ENCODE measurements at regions not wholly inside any gene's neighbourhood (a gene's known extent, or its start where the extent isn't known, plus 50 kb on each side); places are given as distances from the start of the nearest gene placed in this dataset.

GRCh38 chr14:53376064-53376463 is 222.9 kb upstream of the DDHD1 start:
- no peak overlapping the region for H3K4me3 ChIP-seq
- no peak for TF ChIP-seq CTCF (IDR thresholded peaks at IDR 0.05)
- no peaks in the 10 kb centered on the region for H3K27me3 ChIP-seq (ENCODE audit: insufficient read depth in 3 of 3, low read length in 2 of 3)
- no peak for ATAC-seq
- DNase-seq: no peak
- intact Hi-C loops (cut with DNase I): no loop called here
- H3K27ac ChIP-seq: no peak overlapping the region
- no peaks in the 10 kb centered on the region for H3K36me3 ChIP-seq (ENCODE audit: insufficient read depth in 1 of 2, low read depth in 1 of 2)
- H3K4me1 ChIP-seq: no peaks in the 10 kb centered on the region
- H3K9me3 ChIP-seq: no peaks in the 10 kb centered on the region
- WGBS, 3 donors: 45 to 64% (median 54%) methylated on average over 2 of the region's 2 CpGs

DNA sequence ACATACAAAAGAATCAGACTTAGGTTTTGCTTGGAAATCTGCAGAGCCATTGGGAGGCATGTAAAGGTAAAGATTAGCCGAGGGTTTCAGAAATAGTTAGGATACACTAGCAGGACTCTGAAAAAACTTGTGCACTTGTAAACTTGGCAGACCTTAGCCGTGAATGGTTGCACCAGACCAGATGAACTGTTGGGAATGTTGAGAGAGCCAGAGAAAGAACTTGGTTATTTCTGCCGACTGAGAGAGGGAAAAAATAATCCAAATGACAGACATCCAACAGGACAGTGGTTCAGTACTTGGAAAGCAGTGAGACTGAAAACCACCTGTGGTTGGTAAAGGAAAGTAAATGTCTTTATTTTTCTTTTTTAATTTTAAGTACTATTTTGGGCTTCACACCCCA is 222.5 kb upstream of the DDHD1 start:
- no peaks in the 10 kb centered on the region for H3K9me3 ChIP-seq
- ATAC-seq: no peak
- H3K4me3 ChIP-seq: no peak overlapping the region
- no peak overlapping the region for H3K27ac ChIP-seq
- no peaks in the 10 kb centered on the region for H3K36me3 ChIP-seq (ENCODE audit: insufficient read depth in 1 of 2, low read depth in 1 of 2)
- no peaks in the 10 kb centered on the region for H3K27me3 ChIP-seq (ENCODE audit: insufficient read depth in 3 of 3, low read length in 2 of 3)
- intact Hi-C loops (cut with DNase I): no loop called here
- 29 to 43% (median 38%) methylated on average over 3 of the region's 3 CpGs for WGBS, 3 donors
- no peak for TF ChIP-seq CTCF (IDR thresholded peaks at IDR 0.05)
- no peak for DNase-seq
- no peaks in the 10 kb centered on the region for H3K4me1 ChIP-seq

DNA sequence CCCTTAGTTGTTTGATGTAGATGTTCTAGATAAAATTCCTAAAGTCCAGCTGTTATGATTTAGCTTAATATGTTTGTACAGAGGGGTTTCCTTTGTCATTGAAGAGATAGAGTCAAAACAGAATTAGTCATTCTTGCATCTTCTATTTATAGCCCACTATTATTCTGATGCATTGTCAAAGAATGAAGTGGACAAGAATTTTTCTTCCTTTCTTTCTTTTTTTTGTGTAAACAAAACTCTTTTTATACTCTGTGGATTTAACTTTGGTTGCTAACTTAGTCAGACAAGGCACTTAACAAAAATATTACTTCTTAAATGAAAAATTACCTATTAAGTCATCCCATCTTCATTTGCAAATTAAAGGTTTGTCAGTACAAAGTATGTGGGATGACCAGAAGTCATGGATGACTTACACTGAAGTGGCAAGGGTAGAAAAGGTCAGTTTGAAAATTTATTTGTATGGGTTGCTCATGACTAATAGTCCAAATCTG is 215.6 kb upstream of the DDHD1 start:
- H3K4me1 ChIP-seq: no peaks in the 10 kb centered on the region
- DNase-seq: no peak
- intact Hi-C loops (cut with DNase I): no loop called here
- TF ChIP-seq CTCF (IDR thresholded peaks at IDR 0.05): no peak
- no peak overlapping the region for H3K27ac ChIP-seq
- H3K36me3 ChIP-seq (ENCODE audit: insufficient read depth in 1 of 2, low read depth in 1 of 2): no peaks in the 10 kb centered on the region
- H3K9me3 ChIP-seq: no peaks in the 10 kb centered on the region
- no peaks in the 10 kb centered on the region for H3K27me3 ChIP-seq (ENCODE audit: insufficient read depth in 3 of 3, low read length in 2 of 3)
- ATAC-seq: peak in 2 of 4 donors; percentile 19 to 40
- no peak overlapping the region for H3K4me3 ChIP-seq

DNA sequence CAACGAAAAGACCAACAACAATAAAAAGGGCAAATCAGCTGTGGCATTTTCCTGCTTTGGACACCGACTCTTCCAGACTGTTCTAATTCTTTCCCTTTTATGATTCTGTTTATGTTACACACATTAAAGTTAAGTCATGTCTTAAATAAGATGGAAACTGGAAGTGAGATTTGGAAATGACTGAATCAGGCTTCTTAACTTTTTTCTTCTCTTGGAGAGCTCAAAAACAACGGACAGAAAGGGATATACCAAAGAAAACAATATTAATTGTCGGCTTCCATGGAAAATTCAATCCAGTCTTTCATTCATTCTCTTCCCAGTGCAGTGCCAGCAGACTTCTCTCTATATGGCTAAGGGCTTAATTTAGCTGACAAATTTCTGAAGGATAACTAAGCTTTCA is 214.9 kb upstream of the DDHD1 start:
- Histone ChIP-seq H3K27ac (peak overlapping the region; percentile 19), H3K9me3 (no peaks in the 10 kb centered on the region), H3K36me3 (ENCODE audit: insufficient read depth in 1 of 2, low read depth in 1 of 2) (no peaks in the 10 kb centered on the region), H3K4me3 (no peak overlapping the region), H3K27me3 (ENCODE audit: insufficient read depth in 3 of 3, low read length in 2 of 3) (no peaks in the 10 kb centered on the region), H3K4me1 (no peaks in the 10 kb centered on the region)
- intact Hi-C loops (cut with DNase I): no loop called here
- no peak for TF ChIP-seq CTCF (IDR thresholded peaks at IDR 0.05)
- no peak for ATAC-seq
- no peak for DNase-seq
- WGBS, 3 donors: 10 to 23% (median 16%) methylated on average over 4 of the region's 4 CpGs

GRCh38 chr14:53367644-53368026 is 214.5 kb upstream of the DDHD1 start:
- Histone ChIP-seq H3K4me1 (no peaks in the 10 kb centered on the region), H3K27ac (peak overlapping the region; percentile 19), H3K9me3 (no peaks in the 10 kb centered on the region), H3K36me3 (ENCODE audit: insufficient read depth in 1 of 2, low read depth in 1 of 2) (no peaks in the 10 kb centered on the region), H3K27me3 (ENCODE audit: insufficient read depth in 3 of 3, low read length in 2 of 3) (no peaks in the 10 kb centered on the region), H3K4me3 (no peak overlapping the region)
- intact Hi-C loops (cut with DNase I): no loop called here
- ATAC-seq (peak in 3 of 4 donors; percentile 25 to 53 (median 37)), DNase-seq (no peak)
- 22 to 42% (median 22%) methylated on average over 4 of the region's 4 CpGs for WGBS, 3 donors
- TF ChIP-seq CTCF (IDR thresholded peaks at IDR 0.05): no peak

Data from psoas muscle (tissue), 7 donors.